GM12891 (cell line): ENCODE measurements at regions not wholly inside any gene's neighbourhood (a gene's known extent, or its start where the extent isn't known, plus 50 kb on each side); places are given as distances from the start of the nearest gene placed in this dataset.

Experiments used
- PAX5 ChIP-seq: IDR thresholded peaks from 2 replicates; pipeline ENCODE4 v1.6.1; 2011; ENCODE audit warnings: low read length, moderate library complexity, mild to moderate bottlenecking; ENCODE audit not compliant: insufficient read depth, severe bottlenecking
- POLR2A ChIP-seq: IDR thresholded peaks from 2 replicates; pipeline ENCODE4 v1.6.1; 2011; ENCODE audit warnings: low read depth, low read length, control low read depth
- POLR2AphosphoS5 ChIP-seq: IDR thresholded peaks from 2 replicates; pipeline ENCODE4 v1.6.1; 2011; ENCODE audit warnings: low read depth, low read length, control low read depth
- SPI1 ChIP-seq: IDR thresholded peaks from 2 replicates; pipeline ENCODE4 v1.6.1; 2011; ENCODE audit warnings: low read depth, low read length, control low read depth
- TAF1 ChIP-seq: IDR thresholded peaks from 2 replicates; pipeline ENCODE4 v1.6.1; 2011; ENCODE audit warnings: low read depth, low read length, control low read depth

DNA sequence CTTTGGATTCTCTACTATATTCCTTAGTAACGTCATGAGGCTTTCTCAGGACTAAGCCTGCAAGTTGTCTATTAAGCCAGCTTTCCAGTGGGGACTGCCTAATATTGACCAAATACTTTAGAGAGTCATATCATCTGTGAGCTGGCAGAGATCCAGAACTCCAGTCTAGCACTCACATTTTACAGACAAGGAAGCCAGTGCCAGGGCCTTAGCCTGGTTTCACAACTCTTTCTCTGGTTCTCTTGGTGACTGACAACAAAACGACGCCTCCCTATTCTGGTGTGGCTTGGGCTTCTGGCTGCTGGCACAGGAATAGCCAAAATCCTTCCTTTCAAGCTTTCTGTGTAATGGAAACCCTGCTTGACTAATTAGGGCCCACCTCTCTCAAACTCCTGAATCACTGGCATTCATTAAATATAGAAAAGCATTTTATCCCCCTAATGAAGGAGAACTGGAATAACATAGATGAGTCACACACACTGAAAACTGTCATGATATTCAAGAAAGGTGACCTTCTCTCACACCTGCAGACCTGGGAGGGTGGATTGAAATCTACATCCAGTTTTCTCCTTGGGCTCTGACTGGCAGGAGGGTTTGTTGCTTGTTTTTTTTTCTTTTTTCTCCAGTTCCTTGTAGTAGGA, 75.2 kb upstream of the UBL3 start:
- TF ChIP-seq POLR2A (no peak), POLR2AphosphoS5 (no peak), TAF1 (no peak), PAX5 (no peak), SPI1 (no peak)
